ENCODE measurements at regions not wholly inside any gene's neighbourhood (a gene's known extent, or its start where the extent isn't known, plus 50 kb on each side); places are given as distances from the start of the nearest gene placed in this dataset.
"Not testable (repeated sequence)": the region's sequence is repeated elsewhere in the genome, so short reads cannot be mapped to it uniquely, and the experiment has no call there.

DNA sequence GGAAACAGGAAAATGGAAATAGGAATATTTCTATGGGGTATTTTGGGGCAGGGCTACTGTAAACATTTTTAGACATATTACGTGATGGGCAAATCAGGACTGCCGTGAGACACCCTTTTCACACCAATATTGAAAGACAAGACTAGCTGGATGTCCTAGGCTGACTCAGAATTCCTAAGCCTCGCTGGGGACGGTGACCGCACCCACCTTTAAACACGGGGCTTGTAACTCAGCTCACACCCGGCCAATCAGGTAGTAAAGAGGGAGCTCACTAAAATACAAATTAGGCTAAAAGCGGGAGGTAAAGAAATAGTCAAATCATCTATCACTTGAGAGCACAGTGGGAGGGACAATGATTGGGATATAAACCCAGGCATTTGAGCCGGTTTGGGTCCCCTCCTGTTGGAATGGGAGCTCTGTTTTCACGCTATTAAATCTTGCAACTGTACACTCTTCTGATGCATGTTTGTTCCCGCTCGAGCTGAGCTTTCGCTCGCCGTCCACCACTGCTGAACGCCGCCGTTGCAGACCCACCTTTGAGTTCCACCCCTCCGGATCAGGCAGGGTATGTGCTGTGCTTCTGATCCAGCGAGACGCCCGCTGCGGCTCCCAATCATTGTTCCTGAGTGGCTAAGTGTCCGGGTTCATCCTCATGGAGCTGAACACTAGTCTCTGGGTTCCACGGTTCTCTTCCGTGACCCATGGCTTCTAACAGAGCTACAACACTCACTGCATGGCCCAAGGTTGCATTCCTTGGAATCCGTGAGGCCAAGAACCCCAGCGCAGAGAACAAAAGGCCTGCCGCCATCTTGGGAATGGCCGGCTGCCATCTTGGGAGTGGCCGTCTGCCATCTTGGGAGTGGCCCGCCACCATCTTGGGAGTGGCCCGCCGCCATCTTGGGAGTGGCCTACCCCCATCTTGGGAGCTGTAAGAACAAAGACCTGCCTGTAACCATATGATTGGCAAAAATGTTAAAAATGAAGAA lies 152.6 kb downstream of the CRLF2 start:
- DNase-seq (ENCODE audit: low read depth in 2 of 2): no peak

DNA sequence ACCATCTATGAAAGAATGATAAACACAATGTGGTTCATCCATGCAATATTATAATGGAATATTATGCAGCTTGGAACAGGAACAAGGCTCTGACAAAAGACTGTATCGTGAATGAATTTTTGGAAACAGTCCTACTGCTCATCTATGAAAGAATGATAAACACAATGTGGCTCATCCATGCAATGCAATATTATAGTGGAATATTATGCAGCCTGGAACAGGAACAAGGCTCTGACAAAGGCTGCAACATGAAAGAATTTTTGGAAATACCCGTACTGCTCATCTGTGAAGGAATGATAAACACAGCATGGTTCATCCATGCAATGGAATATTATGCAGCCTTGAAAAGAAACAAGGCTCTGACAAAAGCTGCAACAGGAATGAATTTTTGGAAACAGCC lies 158.8 kb downstream of the CRLF2 start:
- not testable (repeated sequence) for DNase-seq (ENCODE audit: low read depth in 2 of 2)

DNA sequence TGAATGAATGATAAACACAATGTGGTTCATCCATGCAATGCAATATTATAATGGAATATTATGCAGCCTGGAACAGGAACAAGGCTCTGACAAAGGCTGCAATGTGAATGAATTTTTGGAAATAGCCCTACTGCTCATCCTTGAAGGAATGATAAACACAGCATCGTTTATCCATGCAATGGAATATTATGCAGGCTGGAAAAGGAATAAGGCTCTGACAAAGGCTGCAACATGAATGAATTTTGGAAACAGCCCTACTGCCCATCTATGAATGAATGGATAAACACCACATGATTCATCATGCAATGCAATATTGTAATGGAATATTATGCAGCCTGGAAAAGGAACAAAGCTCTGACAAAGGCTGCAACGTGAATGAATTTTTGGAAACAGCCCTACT lies 159.4 kb downstream of the CRLF2 start:
- DNase-seq (ENCODE audit: low read depth in 2 of 2): no peak

DNA sequence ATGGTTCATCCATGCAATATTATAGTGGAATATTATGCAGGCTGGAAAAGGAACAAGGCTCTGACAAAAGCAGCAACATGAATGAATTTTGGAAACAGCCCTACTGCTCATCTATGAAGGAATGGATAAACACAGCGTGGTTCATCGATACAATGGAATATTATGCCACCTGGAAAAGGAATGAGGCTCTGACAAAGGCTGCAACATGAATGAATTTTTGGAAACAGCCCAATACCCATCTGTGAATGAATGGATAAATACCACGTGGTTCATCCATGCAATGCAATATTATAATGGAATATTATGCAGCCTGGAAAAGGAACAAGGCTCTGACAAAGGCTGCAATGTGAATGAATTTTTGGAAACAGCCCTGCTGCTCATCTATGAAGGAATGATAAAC lies 160.4 kb downstream of the CRLF2 start:
- no peak for DNase-seq (ENCODE audit: low read depth in 2 of 2)

DNA sequence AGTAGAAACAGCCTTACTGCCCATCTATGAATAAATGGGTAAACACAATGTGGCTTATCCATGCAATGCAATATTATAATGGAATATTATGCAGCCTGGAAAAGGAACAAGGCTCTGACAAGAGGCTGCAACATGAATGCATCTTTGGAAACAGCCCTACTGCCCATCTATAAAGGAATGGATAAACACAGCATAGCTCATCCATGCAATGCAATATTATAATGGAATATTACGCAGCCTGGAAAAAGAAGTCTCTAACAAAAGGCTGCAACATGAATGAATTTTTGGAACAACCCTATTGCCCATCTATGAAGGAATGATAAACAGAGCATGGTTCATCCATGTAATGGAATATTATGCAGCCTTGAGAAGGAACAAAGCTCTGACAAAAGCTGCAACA lies 161.0 kb downstream of the CRLF2 start:
- no peak for DNase-seq (ENCODE audit: low read depth in 2 of 2)

DNA sequence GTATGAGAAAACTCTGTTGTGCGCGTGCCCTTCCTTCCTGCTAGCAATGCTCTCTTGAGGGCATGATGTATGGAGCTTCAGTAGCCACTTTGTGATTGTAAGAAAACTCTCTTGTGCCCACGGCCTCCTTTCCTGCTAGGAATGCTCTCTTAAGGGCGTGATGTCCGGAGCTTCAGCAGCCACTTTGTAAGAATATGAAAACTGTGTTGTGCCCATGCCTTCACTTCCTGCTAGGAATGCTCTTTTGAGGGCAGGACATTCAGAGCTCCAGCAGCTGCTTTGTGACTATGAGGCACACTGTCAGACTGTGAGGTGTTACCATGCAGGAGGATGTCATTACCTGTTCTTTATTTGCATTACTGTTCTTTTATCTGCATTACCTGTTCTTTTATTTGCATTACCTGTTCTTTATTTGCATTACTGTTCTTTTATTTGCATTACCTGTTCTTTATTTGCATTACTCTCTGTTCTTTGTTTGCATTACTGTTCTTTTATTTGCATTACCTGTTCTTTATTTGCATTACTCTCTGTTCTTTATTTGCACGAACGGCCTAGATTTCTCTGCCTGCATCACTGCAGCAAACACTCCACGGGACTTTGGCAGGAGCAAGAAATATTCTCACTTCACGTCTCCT lies 166.7 kb downstream of the CRLF2 start:
- DNase-seq (ENCODE audit: low read depth in 2 of 2): no peak

DNA sequence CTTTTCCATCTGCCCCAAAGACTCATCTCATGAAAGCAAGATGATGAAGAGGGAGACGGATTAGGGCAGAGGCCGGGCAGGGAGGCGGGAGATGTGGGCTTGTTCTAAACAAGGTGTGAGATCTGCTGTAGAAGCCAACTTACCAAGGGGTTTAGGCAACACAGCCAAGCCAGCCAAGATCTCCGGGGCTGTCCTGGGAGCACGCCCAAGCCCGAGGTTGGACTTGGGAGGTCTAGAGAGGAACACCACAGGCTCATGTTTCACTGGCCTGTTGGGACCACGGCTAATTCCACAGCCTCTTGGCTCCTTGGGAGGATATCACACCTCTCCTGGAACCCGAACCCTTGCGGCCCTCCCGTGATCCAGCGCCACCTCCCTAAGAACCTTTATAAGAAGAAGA lies 171.4 kb downstream of the CRLF2 start:
- no peak for DNase-seq (ENCODE audit: low read depth in 2 of 2)

DNA sequence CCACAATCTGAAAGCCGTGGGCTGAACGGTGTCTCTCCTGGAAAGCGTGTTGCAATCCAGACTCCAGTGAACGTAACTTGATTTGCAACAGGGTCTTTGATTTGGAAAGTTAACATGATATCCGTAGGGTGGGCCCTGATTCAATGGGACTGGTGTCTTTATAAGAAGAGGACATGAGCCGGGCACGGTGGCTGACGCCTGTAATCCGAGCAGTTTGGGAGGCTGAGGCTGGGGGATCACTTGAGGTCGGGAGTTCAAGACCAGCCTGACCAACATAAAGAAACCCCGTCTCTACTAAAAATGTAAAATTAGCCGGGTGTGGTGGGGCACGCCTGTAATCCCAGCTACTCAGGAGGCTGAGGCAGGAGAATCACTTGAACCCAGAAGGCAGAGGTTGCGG lies 176.5 kb downstream of the CRLF2 start:
- not testable (repeated sequence) for DNase-seq (ENCODE audit: low read depth in 2 of 2)

DNA sequence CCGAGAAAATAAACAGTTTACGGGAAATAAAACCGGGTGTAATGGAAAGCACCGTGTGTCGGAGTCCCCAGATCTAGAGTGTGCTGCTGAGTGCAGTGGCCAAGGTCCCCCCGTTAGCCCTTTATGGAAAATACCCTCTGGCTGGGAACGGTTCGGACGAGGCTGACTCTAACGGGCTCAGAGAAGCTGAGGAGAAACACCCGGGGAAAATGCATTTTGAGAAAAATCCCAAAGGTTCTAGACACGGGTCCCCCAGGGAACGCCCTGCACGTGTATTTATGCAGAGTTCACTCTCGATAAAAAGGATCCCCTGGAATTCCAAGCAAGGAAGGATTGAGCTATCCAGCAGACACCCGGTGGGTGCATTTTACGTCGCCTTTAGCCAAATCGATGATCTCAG lies 177.2 kb downstream of the CRLF2 start:
- DNase-seq (ENCODE audit: low read depth in 2 of 2): no peak

DNA sequence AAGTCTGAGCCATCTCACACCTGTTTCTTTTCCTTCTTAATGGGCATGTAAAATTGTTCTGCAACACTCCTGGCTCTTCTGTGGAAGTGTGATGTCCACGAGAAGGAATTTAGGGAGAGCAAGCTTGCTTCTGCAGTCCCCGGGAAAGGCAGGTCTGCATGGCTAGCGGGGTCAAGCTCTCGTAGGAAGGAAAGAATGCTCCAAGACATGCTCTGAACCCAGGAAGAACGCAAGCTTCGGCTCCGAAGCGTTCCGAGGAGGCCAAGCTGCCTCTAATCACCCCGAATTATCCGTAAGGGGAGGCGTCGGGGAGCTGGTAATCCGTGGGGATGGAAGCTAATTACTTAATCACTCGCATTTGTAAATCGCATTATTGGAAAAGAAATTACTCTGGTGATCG lies 177.7 kb downstream of the CRLF2 start:
- no peak for DNase-seq (ENCODE audit: low read depth in 2 of 2)

DNA sequence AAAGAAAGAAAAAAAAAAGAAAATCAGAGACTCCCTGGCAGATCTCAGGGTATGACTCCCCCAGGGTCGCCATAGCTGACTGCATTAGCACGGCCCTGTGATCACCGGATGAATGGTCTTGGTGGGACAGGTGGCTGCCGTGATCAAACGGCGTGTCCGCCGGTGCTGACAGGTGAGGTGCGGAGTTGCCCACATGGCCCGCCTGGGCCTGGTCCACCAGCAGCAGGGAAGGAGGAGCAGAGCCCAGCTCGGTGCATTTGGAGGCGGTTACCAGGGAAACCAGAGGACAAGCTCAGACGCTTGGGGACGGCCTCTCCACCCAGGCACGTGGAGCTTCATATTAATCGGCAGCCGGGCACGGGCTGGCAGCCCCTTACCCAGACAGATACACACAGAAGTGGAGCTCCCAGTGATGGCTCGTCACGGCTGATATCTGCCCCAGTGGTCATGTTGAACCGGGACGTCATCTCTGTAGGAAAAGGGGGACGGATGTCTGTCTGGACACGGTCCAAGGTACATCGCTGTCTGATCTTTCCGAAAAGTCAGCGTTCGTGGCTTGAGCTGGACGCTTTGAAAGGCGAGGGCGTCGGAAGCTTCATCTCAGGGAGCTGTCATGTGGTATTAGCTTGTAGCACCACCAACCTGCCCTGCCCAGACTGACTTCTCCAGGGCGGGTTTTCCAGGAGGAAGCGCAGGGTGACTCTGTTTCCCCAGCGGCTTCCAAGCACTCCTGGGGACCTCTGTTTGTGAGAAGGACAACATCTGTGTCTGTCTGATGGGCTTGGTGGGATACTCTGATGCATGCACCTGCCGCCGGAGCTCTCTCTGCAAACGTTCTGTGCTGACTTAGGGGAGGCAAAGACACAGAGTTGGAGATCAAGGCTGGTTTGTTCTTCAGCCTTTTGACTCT lies 180.7 kb downstream of the CRLF2 start:
- no peak for DNase-seq (ENCODE audit: low read depth in 2 of 2)

DNA sequence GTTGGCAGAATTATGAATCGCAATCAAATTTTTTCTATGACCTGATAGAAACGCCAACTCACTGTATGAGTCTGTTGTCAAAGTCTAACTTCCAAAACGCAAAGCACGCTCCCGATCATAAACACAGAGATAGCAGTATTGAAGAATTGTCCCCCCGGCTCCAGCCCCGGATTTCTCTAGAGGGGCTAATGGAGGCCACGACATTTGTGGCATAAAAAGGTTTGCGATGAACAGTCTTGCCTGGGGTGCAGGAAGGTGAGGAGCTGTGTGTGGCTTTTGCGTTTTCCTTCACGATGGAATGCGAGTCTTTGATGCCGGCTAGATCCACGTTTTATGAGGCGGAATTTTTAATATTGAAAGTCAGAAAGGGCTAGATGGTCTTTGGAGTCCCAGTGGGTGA lies 183.0 kb downstream of the CRLF2 start:
- DNase-seq (ENCODE audit: low read depth in 2 of 2): no peak

DNA sequence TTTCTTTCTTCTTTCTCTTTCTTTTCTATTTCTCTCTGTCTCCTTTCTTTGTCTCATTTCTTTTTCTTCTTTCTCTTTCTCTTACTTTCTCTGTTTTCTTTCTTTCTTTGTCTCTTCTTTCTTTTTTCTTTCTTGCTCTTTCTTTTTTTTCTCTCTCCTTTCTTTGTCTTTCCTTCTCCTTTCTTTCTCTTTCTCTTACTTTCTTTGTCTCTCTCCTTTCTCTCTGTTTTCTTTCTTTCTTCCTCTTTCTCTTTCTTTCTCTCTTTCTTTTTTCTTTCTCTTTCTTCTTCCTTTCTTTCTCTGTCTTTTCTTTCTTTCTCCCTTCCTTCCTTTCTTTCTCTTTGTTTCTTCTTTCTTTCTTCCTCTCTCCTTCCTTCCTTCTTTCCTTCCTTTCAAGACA lies 184.8 kb downstream of the CRLF2 start:
- no peak for DNase-seq (ENCODE audit: low read depth in 2 of 2)

DNA sequence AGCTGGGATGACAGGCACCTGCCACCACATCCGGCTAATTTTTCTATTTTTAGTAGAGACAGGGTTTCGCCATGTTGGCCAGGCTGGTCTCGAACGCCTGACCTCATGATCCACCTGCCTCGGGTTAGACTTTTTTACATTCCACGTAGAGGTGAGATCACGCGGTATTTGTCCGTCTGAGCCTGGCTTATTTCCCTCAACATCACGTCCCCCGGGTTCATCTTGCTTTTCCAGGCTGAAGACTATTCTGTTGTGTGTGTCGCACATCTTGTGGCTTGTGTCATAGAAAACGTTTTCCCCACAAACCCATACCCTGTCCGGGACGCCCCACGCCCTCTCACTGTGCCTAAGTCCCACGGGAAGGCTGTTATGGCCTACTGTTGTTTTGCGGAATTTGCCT lies 185.3 kb downstream of the CRLF2 start:
- DNase-seq (ENCODE audit: low read depth in 2 of 2): no peak

DNA sequence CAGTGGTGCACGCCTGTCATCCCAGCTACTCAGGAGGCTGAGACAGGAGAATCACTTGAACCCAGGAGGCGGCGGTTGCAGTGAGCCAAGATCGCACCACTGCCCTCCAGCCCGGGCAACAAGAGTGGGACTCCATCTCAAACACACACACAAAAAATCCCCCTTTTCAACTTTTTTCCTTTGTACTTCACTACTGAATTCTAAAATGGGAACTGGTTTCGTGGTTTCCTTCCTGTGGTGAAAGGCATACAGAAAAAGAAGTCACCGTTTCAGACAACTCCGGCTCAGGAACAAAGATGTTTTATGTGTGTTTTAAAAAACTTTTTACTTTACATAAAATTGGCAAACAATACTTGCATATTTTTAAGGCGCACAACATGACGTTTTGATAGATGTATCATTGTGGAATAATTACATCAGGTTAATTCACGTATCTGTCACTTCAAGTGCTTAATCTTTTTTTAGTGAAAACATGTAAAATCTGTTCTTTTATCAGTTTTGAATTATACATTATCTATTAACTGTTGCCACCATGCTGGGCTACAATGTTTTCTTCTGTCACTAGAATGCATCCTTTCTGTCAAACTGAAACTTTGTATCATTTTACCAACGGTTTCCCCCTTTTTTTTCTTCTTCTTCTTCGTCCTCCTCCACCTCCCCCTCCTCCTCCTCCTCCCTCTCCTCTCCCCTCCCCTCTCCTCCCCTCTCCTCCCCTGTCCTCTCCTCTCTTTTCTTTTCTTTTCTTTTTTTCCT lies 186.0 kb downstream of the CRLF2 start:
- DNase-seq (ENCODE audit: low read depth in 2 of 2): no peak

DNA sequence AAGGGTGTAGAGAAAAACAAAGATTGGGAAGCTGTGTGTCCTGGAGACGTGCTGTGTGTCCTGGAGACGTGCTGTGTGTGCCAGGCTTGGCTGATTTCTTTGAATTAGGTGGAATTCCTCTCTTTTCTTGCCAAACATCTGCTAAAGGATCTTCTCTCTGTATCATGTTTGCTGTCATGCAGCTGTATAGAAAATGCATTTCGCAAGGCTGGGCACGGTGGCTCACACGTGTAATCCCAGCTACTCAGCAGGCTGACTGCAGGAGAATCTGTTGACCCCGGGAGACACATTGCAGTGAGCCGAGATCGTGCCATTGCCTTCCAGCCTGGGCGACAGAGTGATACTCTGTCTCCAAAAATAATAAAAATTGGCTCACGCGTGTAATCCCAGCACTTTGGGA lies 187.0 kb downstream of the CRLF2 start:
- no peak for DNase-seq (ENCODE audit: low read depth in 2 of 2)

DNA sequence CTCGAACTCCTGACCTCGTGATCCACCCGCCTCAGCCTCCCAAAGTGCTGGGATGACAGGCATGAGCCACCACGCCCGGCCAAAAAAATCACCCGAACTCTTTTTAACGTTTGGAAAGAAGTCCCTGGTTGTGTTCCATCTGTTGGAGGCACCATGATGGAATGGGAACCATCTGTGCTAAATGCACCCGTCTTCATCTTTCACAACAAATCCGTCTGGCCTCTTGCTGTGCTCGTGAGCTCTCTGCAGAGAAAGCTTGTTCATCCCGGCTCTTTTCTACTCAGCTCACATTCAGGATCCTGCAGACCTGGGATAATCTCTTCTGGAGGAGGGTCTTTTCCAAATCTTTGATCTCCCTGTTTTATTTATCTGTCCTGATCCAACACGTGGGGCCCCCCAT lies 188.8 kb downstream of the CRLF2 start:
- DNase-seq (ENCODE audit: low read depth in 2 of 2): no peak

DNA sequence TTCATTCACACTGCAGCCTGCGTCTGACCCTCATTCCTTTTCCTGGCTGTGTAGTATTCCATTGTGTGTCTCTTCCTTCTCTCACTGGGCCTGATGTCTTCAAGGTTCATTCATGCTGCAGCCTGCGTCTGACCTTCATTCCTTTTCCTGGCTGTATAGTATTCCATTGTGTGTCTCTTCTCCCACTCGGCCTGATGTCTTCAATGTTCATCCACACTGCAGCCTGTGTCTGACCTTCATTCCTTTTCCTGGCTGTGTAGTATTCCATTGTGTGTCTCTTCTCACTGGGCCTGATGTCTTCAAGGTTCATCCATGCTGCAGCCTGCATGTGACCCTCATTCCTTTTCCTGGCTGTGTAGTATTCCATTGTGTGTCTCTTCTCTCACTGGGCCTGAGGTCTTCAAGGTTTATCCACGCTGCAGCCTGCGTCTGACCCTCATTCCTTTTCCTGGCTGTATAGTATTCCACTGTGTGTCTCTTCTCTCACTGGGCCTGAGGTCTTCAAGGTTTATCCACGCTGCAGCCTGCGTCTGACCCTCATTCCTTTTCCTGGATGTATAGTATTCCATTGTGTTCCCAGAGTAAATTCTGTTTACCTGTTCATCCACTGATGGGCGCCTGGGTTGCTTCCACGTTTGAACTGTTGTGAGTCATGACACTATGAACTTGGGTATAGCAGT lies 191.0 kb downstream of the CRLF2 start:
- DNase-seq (ENCODE audit: low read depth in 2 of 2): not testable (repeated sequence)

DNA sequence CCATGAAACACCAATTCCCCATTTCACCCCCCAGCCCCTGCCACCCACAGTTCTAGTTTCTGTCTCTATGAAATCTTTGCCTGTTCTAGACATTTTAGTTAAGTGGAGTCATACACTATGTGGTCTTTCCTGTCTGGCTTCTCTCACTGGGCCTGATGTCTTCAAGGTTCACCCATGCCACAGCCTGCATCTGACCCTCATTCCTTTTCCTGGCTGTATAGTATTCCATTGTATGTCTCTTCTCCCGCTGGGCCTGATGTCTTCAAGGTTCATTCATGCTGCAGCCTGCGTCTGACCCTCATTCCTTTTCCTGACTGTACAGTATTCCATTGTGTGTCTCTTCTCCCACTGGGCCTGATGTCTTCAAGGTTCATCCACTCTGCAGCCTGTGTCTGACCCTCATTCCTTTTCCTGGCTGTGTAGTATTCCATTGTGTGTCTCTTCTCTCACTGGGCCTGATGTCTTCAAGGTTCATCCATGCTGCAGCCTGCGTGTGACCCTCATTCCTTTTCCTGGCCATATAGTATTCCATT lies 191.7 kb downstream of the CRLF2 start:
- DNase-seq (ENCODE audit: low read depth in 2 of 2): no peak

DNA sequence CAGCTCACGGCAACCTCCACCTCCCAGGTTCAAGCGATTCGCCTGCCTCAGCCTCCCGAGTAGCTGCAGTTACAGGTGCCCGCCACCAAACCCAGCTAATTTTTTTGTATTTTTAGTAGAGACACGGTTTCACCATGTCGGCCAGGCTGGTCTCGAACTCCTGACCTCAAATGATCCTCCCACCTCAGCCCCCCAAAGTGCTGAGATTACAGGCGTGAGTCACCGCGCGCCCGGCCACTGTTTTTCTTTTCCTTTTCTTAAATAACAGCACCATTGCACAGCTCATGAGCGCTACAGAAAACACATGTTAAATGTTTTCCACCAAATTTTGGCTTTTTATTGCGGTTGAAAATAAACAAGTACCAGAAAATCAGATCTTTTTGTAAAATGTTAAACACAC lies 195.5 kb downstream of the CRLF2 start:
- DNase-seq (ENCODE audit: low read depth in 2 of 2): not testable (repeated sequence)

DNA sequence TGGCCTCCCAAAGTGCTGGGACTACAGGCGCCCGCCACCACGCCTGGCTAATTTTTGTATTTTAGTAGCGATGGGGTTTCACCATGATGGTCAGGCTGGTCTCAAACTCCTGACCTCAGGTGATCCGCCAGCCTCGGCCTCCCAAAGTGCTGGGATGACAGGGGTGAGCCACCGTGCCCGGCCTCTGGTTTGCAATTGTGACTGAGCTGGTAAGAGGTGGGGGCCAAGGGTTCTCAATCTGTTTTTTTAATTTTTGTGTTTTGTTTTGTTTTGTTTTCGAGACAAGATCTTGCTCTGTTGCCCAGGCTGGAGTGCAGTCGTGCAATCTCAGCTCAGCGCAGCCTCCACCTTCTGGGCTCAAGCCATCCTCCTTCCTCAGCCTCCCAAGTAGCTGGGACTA lies 196.2 kb downstream of the CRLF2 start:
- not testable (repeated sequence) for DNase-seq (ENCODE audit: low read depth in 2 of 2)

Data from stimulated activated CD8-positive, alpha-beta memory T cell treated with anti-CD3 and anti-CD28 coated beads, Interleukin-2, amount 100 ng/mL, for 48 hours (primary cell).